ENCODE measurements at regions not wholly inside any gene's neighbourhood (a gene's known extent, or its start where the extent isn't known, plus 50 kb on each side); places are given as distances from the start of the nearest gene placed in this dataset.

- H3K9me3 ChIP-seq (ENCODE audit: low read length), result no peaks in the 10 kb centered on the region
- TF ChIP-seq CTCF (conservative IDR thresholded peaks at IDR 0.05; ENCODE audit: low read depth, low read length) (no peak), EZH2 (IDR thresholded peaks at IDR 0.05; ENCODE audit: low read length, unreplicated experiment) (no peak), EZH2phosphoT487 (IDR thresholded peaks at IDR 0.05; ENCODE audit: borderline replicate concordance, low read length) (no peak)
- no peak overlapping the region for H3K4me2 ChIP-seq (ENCODE audit: low read length)
- H3K9ac ChIP-seq (ENCODE audit: low read length), result no peak overlapping the region
- POLR2A ChIA-PET (ENCODE audit: unreplicated experiment), result no interaction called here
- H4K20me1 ChIP-seq (ENCODE audit: low read length), result no peaks in the 10 kb centered on the region
- H3K27ac ChIP-seq (ENCODE audit: low read length), result no peak overlapping the region
- H3K27me3 ChIP-seq (ENCODE audit: low read length), result peaks cover 6% of the 10 kb centered on the region; the same call in 1 of the 2 replicates
- no peaks in the 10 kb centered on the region for H3F3A ChIP-seq (ENCODE audit: low read length, unreplicated experiment)
- H3K79me2 ChIP-seq (ENCODE audit: low read length), result no peaks in the 10 kb centered on the region
- intact Hi-C loops (cut with micrococcal nuclease), result no loop called here
- no peaks in the 10 kb centered on the region for H3K9me2 ChIP-seq (replicated peaks; ENCODE audit: low read length)
- H3K36me3 ChIP-seq (ENCODE audit: low read depth, low read length), result no peaks in the 10 kb centered on the region
- no peaks in the 10 kb centered on the region for H3K4me1 ChIP-seq (ENCODE audit: insufficient read depth, low read length)
- DNase-seq, result no peak
- BruUV-seq (replicated peaks), result no TSS peak
- no peak for ATAC-seq
- CTCF ChIA-PET, result no interaction called here
- no peak overlapping the region for H3K4me3 ChIP-seq (ENCODE audit: low read length)
- H2AFZ ChIP-seq (ENCODE audit: low read length), result no peak overlapping the region
These were observed 148.7 kb upstream of the LMO4 start for GRCh38 chr1:87179851-87180519.

GRCh38 chr1:87180682-87181081 lies 148.0 kb upstream of the LMO4 start:
- H3K27ac ChIP-seq (ENCODE audit: low read length), result no peak overlapping the region
- H3K4me1 ChIP-seq (ENCODE audit: insufficient read depth, low read length), result no peaks in the 10 kb centered on the region
- H4K20me1 ChIP-seq (ENCODE audit: low read length), result no peaks in the 10 kb centered on the region
- H3F3A ChIP-seq (ENCODE audit: low read length, unreplicated experiment), result no peaks in the 10 kb centered on the region
- H3K27me3 ChIP-seq (ENCODE audit: low read length), result peaks cover 3% of the 10 kb centered on the region; the same call in 1 of the 2 replicates
- BruUV-seq (replicated peaks), result no TSS peak
- no peak overlapping the region for H3K4me2 ChIP-seq (ENCODE audit: low read length)
- intact Hi-C loops (cut with micrococcal nuclease), result no loop called here
- ATAC-seq (no peak), DNase-seq (no peak)
- H2AFZ ChIP-seq (ENCODE audit: low read length), result no peak overlapping the region
- H3K4me3 ChIP-seq (ENCODE audit: low read length), result no peak overlapping the region
- ChIA-PET CTCF (no interaction called here), POLR2A (ENCODE audit: unreplicated experiment) (no interaction called here)
- H3K9me2 ChIP-seq (replicated peaks; ENCODE audit: low read length), result no peaks in the 10 kb centered on the region
- no peak overlapping the region for H3K9ac ChIP-seq (ENCODE audit: low read length)
- no peaks in the 10 kb centered on the region for H3K79me2 ChIP-seq (ENCODE audit: low read length)
- H3K36me3 ChIP-seq (ENCODE audit: low read depth, low read length), result no peaks in the 10 kb centered on the region
- no peaks in the 10 kb centered on the region for H3K9me3 ChIP-seq (ENCODE audit: low read length)
- TF ChIP-seq EZH2 (IDR thresholded peaks at IDR 0.05; ENCODE audit: low read length, unreplicated experiment) (no peak), EZH2phosphoT487 (IDR thresholded peaks at IDR 0.05; ENCODE audit: borderline replicate concordance, low read length) (no peak), CTCF (conservative IDR thresholded peaks at IDR 0.05; ENCODE audit: low read depth, low read length) (no peak)

- Histone ChIP-seq H3K9me2 (replicated peaks; ENCODE audit: low read length) (no peaks in the 10 kb centered on the region), H3K9ac (ENCODE audit: low read length) (no peak overlapping the region), H3K4me3 (ENCODE audit: low read length) (no peak overlapping the region), H3F3A (ENCODE audit: low read length, unreplicated experiment) (no peaks in the 10 kb centered on the region), H3K9me3 (ENCODE audit: low read length) (no peaks in the 10 kb centered on the region), H3K27me3 (ENCODE audit: low read length) (peaks cover 3% of the 10 kb centered on the region; the same call in 1 of the 2 replicates), H3K4me1 (ENCODE audit: insufficient read depth, low read length) (no peaks in the 10 kb centered on the region), H2AFZ (ENCODE audit: low read length) (no peak overlapping the region), H4K20me1 (ENCODE audit: low read length) (no peaks in the 10 kb centered on the region), H3K36me3 (ENCODE audit: low read depth, low read length) (no peaks in the 10 kb centered on the region), H3K4me2 (ENCODE audit: low read length) (no peak overlapping the region), H3K79me2 (ENCODE audit: low read length) (no peaks in the 10 kb centered on the region), H3K27ac (ENCODE audit: low read length) (no peak overlapping the region)
- ChIA-PET POLR2A (ENCODE audit: unreplicated experiment) (no interaction called here), CTCF (no interaction called here)
- ATAC-seq (no peak), DNase-seq (peak; percentile 7)
- BruUV-seq (replicated peaks), result no TSS peak
- TF ChIP-seq CTCF (conservative IDR thresholded peaks at IDR 0.05; ENCODE audit: low read depth, low read length) (no peak), EZH2 (IDR thresholded peaks at IDR 0.05; ENCODE audit: low read length, unreplicated experiment) (no peak)
- intact Hi-C loops (cut with micrococcal nuclease), result no loop called here
These were observed 146.1 kb upstream of the LMO4 start for GRCh38 chr1:87182611-87183010.
